Body of pancreas (tissue), 4 donors: ENCODE measurements at regions not wholly inside any gene's neighbourhood (a gene's known extent, or its start where the extent isn't known, plus 50 kb on each side); places are given as distances from the start of the nearest gene placed in this dataset.

Source experiments
- ATAC-seq: fragments of 150-250 bp; one replicate; pipeline ENCODE4 v1.9.1; 2016
- DNase-seq, 4 donors: peaks; one replicate each; pipeline ENCODE4 v3.0.0-alpha.2; 2019
- H3K27ac ChIP-seq, 4 donors: fragments of 200-600 bp; sonication (generic); 1 replicate in 3 of 4; 2 replicates in 1 of 4; pipeline versions ENCODE4 v1.5.1 to v1.6.1; 2016 to 2019; ENCODE audit warnings: mild to moderate bottlenecking in 1 of 4, mixed read lengths in 1 of 4, moderate library complexity in 1 of 4
- H3K27me3 ChIP-seq, 2 donors: fragments of 200-600 bp; sonication (generic); one replicate each; pipeline ENCODE4 v1.6.0; 2016; ENCODE audit warnings: mild to moderate bottlenecking in 1 of 2
- H3K36me3 ChIP-seq, 2 donors: fragments of 200-600 bp; sonication (generic); replicated peaks in 1 of 2; 2 replicates each; pipeline ENCODE4 v1.5.1; 2016; ENCODE audit warnings: low read depth in 2 of 2; ENCODE audit not compliant: insufficient read depth in 1 of 2
- H3K4me1 ChIP-seq: fragments of 200-600 bp; sonication (generic); one replicate; pipeline ENCODE4 v1.6.0; 2016
- H3K4me3 ChIP-seq, 2 donors: fragments of 200-600 bp; sonication (generic); 1 replicate in 1 of 2; 2 replicates in 1 of 2; pipeline ENCODE4 v1.5.1; 2016 to 2019
- H3K9me3 ChIP-seq, 3 donors: fragments of 200-600 bp; sonication (generic); 1 replicate in 2 of 3; 2 replicates in 1 of 3; pipeline ENCODE4 v1.5.1; 2016
- POLR2A ChIP-seq, 3 donors: fragments of 450-650 bp; IDR thresholded peaks; one replicate each; pipeline ENCODE4 v1.6.1; 2016; ENCODE audit warnings: antibody characterized with exemption in 3 of 3, mild to moderate bottlenecking in 2 of 3
- WGBS, 2 donors: methylation state at CpG; one replicate each; pipeline ENCODE4 v1.1.5; 2017; 5-methylcytosine and 5-hydroxymethylcytosine counted together
- intact Hi-C: fragments of 100-400 bp; cut with DNase I; formaldehyde crosslinking; loops from one replicate; pipeline ENCODE4 v1.15.1; 2023
- TF ChIP-seq, protein P1 (sequence below), 7 experiments: fragments of 450-650 bp in 4 of 7; fragments of 200-600 bp in 3 of 7; sonication (generic) in 3 of 7; IDR thresholded peaks; one replicate each; pipeline ENCODE4 v1.5.1; 2016 to 2019; ENCODE audit warnings: antibody characterized with exemption in 7 of 7

DNA sequence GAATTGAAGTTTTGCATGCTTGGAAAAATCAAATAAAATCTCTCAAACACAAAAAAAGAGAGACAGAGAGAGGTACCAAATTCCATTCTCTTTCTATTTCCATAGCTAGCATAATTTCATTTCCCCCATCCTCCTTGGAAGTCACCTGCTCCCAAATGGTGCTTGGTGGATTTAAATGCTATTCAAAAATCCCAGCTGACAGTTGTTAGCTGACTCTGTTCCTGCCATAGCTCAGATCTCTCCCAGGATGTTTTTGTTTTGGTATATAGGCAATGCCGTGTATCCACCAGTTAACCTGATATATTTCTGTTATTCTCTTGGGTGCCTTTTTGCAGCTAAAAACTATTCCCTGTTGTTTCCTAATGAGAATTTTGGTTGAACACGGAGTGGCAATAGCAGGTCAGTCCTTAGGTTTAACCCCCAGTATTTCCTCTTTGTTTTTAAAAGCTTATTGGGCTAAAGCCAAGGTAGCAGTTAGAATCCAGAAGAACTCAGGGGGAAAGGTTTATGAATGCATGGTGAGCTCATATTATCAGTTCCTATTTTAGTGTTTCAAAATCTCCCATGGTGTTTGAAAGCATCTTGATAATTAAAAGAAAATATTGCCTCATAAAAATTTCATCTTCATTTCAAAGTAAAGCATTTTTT lies 240.0 kb upstream of the GBE1 start:
- H3K9me3 ChIP-seq = no peaks in the 10 kb centered on the region
- WGBS, 2 donors = 63 to 83% methylated on average over 2 of the region's 2 CpGs
- no peaks in the 10 kb centered on the region for H3K27me3 ChIP-seq
- DNase-seq (no peak), ATAC-seq (no peak)
- no peaks in the 10 kb centered on the region for H3K36me3 ChIP-seq
- intact Hi-C loops = no loop called here
- H3K4me3 ChIP-seq = no peak overlapping the region
- peak overlapping the region in 1 of 4 donors; percentile 31 for H3K27ac ChIP-seq
- TF ChIP-seq, protein P1, sequence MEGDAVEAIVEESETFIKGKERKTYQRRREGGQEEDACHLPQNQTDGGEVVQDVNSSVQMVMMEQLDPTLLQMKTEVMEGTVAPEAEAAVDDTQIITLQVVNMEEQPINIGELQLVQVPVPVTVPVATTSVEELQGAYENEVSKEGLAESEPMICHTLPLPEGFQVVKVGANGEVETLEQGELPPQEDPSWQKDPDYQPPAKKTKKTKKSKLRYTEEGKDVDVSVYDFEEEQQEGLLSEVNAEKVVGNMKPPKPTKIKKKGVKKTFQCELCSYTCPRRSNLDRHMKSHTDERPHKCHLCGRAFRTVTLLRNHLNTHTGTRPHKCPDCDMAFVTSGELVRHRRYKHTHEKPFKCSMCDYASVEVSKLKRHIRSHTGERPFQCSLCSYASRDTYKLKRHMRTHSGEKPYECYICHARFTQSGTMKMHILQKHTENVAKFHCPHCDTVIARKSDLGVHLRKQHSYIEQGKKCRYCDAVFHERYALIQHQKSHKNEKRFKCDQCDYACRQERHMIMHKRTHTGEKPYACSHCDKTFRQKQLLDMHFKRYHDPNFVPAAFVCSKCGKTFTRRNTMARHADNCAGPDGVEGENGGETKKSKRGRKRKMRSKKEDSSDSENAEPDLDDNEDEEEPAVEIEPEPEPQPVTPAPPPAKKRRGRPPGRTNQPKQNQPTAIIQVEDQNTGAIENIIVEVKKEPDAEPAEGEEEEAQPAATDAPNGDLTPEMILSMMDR (IDR thresholded peaks at IDR 0.05) = no peak
- TF ChIP-seq POLR2A (IDR thresholded peaks at IDR 0.05) = no peak
- peaks cover 14% of the 10 kb centered on the region for H3K4me1 ChIP-seq

DNA sequence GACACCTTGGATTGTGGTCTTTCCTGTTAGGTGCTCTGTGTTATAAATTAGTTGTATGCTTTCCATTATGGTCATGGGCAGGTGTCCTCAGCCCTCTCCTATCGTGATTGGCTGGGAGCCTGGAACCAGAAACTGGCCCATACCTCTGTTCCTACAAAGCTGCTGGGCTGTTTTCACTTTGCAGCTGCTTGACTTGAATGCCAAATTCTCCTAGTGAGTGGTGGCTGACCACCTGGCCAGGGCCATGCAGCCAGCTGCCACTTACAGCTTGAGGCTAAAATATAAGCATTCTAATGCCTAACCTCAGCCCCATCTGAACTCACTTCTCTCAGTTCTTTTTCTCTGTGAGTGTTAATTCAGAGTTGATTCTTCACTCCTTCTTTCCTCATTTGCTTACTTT lies 239.3 kb upstream of the GBE1 start:
- 16 to 33% methylated on average over 1 of the region's 1 CpG for WGBS, 2 donors
- no peaks in the 10 kb centered on the region for H3K36me3 ChIP-seq
- peak; percentile 89 for ATAC-seq
- DNase-seq = peak; percentile 68 to 88 (median 78)
- H3K9me3 ChIP-seq = no peaks in the 10 kb centered on the region
- H3K27ac ChIP-seq = peak overlapping the region in 1 of 4 donors; percentile 31
- H3K4me3 ChIP-seq = no peak overlapping the region
- H3K27me3 ChIP-seq = no peaks in the 10 kb centered on the region
- peaks cover 14% of the 10 kb centered on the region for H3K4me1 ChIP-seq
- no peak for TF ChIP-seq POLR2A (IDR thresholded peaks at IDR 0.05)
- TF ChIP-seq, protein P1 (IDR thresholded peaks at IDR 0.05) = no peak
- intact Hi-C loops = no loop called here

DNA sequence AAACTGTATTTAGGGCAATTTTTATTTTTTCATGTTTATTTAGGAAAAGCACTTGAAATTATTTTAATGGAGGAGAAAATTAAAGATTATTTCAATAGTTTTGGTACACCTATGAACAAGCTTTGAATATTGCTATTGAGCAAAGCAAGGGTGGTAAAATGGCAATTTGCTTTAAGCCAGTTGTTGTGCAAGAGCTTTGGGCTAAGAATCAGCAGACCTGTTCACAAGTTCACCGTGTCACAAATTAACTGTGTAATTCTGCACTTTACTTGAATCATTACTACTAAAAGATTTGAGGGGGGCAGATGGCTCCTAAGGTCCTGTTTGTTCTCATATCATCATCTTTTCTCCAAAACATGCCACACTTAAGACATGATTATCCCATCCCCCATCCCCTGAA lies 238.9 kb upstream of the GBE1 start:
- TF ChIP-seq, protein P1 (IDR thresholded peaks at IDR 0.05) = no peak
- no peak for TF ChIP-seq POLR2A (IDR thresholded peaks at IDR 0.05)
- Histone ChIP-seq H3K4me3 (no peak overlapping the region), H3K27ac (no peak overlapping the region), H3K27me3 (no peaks in the 10 kb centered on the region), H3K36me3 (no peaks in the 10 kb centered on the region), H3K9me3 (no peaks in the 10 kb centered on the region), H3K4me1 (peaks cover 14% of the 10 kb centered on the region)
- 43 to 50% methylated on average over 1 of the region's 1 CpG for WGBS, 2 donors
- intact Hi-C loops = no loop called here
- peak; percentile 41 for ATAC-seq
- no peak for DNase-seq

DNA sequence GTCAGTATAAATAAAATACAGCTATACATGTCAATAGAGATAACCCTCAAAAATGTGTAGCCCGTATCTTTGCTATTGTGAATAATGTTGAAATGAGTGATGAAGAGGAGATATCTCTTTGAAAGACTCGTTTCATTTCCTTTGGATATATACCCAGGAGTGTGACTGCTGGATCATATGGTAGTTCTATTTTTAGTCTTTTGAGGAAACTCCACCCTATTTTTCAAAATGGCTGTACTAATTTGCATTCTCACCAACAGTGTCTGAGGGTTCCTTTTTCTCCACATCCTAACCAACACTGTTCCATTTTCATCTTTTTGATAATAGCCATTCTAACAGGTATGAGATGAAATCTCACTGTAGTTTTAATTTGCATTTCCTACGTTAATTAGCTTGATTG lies 237.5 kb upstream of the GBE1 start:
- Histone ChIP-seq H3K9me3 (no peaks in the 10 kb centered on the region), H3K27ac (no peak overlapping the region), H3K27me3 (no peaks in the 10 kb centered on the region), H3K36me3 (no peaks in the 10 kb centered on the region), H3K4me1 (peaks cover 14% of the 10 kb centered on the region), H3K4me3 (no peak overlapping the region)
- no peak for DNase-seq
- no peak for ATAC-seq
- intact Hi-C loops = no loop called here
- WGBS, 2 donors = 69 to 74% methylated on average over 3 of the region's 3 CpGs
- TF ChIP-seq POLR2A (IDR thresholded peaks at IDR 0.05) = no peak
- TF ChIP-seq, protein P1 (IDR thresholded peaks at IDR 0.05) = no peak

DNA sequence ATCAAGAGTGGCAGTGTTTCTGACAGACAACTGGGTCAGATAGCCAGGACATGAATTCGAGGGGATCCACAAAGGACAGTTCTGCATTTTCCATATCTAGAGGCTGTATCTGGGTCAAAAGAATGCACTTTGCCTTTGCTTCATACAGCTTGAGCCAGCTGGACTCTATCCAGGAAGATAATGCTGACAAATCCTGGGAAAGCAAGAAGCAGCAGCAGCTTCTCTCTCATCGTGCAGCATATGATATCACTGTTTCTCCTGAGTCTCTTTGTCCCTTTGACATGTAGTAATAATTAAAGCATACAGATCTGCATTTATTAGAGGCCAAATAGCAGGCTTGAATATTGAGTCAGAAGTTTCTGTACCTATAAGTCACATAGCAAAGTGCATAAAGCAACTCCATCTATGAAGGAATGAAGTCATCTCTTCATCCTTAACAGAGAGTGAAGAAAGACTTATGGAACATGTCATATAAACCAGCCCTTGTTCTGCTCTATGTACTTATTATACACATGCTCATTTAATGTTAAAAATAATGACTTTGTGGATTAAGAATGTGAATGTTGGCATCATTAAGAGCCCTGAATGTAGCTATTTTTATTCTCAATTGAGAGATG lies 236.8 kb upstream of the GBE1 start:
- intact Hi-C loops = no loop called here
- 6 to 12% methylated on average over 2 of the region's 2 CpGs for WGBS, 2 donors
- Histone ChIP-seq H3K27me3 (no peaks in the 10 kb centered on the region), H3K9me3 (no peaks in the 10 kb centered on the region), H3K27ac (no peak overlapping the region), H3K4me1 (peaks cover 14% of the 10 kb centered on the region), H3K4me3 (no peak overlapping the region), H3K36me3 (no peaks in the 10 kb centered on the region)
- DNase-seq (peak; percentile 12 to 46 (median 25)), ATAC-seq (peak; percentile 45)
- TF ChIP-seq, protein P1 (IDR thresholded peaks at IDR 0.05) = no peak
- TF ChIP-seq POLR2A (IDR thresholded peaks at IDR 0.05) = no peak
